ENCODE measurements at regions not wholly inside any gene's neighbourhood (a gene's known extent, or its start where the extent isn't known, plus 50 kb on each side); places are given as distances from the start of the nearest gene placed in this dataset.
"Not testable (repeated sequence)": the region's sequence is repeated elsewhere in the genome, so short reads cannot be mapped to it uniquely, and the experiment has no call there.

DNA sequence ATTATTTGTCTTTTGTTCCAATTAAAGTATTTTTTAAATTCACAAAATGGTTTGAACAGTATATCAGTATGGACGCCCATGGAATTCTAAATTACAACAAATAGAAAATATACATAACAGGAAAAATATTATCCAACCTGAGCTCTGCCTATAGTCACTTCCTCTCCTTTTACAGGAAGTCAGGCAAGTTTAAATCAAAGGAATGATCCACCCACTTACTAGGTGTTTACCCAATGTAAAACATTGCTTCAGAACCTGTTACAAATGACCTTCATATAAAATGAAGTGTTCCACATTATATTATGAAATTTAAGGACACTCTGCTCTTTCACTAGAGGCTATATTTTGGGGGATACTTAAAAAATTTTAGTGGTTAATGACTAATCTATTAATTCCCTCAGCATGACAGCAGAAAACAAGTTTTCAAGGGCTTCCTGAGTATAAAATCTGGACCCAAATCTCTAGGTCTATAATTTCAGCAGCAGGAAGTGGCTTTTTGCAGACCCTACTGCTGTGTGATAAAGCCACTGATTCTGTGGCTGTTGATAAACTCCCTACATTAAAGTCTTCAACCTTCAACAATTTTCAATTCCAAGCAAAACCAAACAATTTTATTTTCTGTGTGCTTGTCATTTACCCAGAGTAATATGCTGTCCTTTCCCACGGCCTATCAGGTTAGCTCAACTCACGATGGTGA is 722.6 kb downstream of the GATA3 start:
- no peak for DNase-seq (ENCODE audit: low spot score)

DNA sequence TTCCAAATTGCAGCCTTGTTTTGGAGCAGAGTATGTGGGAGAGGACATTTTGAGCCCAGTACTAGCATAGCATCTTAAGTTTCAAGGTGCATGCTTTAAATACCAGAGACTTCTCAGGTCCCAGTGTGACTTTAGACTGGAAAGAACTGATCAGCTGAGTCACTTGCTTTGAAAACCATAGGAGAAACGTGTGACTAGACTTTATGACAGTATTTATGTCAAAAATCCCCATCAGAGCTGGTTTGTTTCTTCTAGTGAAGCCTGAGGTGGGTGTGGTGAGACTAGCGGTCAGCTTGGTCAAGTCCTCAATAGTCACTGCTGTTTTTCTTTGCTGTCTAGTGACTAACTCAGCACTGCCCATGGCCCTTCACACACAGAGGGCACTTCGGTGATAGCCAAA is 724.2 kb downstream of the GATA3 start:
- no peak for DNase-seq (ENCODE audit: low spot score)

DNA sequence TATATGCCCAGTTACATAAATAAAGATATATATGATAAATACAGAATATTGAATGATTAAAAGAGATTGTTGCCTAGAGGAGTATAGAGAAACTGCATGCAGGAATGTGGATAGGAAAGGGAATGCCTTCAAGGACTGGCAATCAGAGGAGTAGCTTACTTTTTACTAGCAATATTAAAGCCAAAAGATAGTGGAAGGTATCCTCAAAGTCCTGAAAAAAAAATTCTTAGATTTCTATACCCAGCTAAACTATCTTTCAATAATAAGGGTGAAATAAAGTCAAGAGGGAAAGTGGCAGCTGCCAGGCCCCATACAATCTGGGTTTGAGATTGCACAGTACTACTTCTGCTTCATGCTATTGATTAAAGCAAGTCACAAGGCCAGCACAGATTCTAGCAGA is 733.2 kb downstream of the GATA3 start:
- no peak for DNase-seq (ENCODE audit: low spot score)

DNA sequence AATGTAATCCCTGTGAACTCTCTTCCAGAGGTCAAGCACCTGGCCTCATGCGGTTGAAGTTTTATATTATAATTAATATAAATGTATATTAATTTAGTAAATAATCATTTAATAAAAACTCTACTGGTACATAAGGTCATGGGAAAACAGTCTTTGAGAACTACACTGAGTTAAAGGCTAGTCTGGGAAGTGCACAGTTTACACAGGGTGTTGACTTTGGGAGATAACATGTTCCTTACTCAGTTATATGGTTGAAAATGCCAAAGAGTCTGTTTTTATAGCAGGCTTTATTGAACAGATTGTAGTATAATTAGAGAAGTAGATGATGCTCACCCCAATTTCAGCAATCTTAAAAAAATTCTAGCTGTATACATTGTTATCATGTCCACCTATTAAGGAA is 735.9 kb downstream of the GATA3 start:
- DNase-seq (ENCODE audit: low spot score): no peak

DNA sequence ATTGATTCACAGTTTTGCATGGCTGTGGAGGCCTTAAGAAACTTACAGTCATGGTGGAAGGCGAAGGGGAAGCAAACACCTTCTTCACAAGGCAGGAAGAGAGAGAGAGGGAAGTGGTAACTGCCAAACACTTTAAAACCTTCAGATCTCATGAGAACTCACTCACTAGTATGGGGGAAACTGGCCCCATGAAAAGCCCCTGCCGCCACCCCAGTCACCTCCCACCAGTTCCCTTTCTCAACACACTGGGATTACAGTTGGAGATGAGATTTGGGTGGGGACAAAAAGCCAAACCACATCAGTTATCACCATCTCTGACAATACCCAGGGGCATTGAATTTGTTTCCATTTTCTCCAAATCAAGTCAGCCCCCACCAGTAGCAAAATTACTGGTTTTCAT is 740.4 kb downstream of the GATA3 start:
- DNase-seq (ENCODE audit: low spot score): no peak

DNA sequence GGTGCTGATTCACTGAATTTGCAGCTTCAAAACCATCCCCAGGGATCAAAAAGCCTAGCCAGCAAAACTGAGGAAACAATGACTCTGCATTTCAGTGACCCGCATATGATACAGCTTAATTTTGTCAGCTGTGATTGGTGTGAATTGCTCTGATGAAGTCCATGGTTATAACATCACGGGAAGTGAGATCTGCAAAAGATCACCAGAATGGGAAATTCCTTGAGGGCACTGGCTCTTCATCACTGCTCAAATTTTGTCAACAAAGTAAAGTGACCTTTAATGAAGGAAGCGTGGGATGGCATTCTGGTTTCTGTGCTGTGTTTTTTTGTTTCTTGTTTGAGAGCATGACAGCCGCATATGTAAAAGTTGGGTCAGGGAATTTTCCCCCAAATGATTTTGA is 745.9 kb downstream of the GATA3 start:
- DNase-seq (ENCODE audit: low spot score): no peak

DNA sequence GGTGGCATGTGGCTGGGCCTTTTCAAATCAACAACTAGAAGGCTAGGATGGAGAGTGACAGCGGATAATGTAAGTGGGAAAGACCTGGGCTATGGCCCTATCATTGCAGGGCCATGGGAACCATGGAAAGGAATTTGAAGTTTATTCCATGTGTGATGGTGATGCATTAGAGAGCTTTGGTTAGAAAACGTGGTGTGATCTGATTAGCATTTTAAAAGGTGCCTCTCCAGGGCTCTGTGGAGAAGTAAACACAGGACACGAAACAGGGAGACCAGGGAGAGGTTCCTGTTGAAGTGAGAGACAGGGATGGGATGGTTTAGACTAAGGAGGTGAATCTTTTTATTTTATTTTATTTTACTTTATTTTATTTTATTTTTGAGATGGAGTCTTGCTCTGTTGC is 749.5 kb downstream of the GATA3 start:
- no peak for DNase-seq (ENCODE audit: low spot score)

DNA sequence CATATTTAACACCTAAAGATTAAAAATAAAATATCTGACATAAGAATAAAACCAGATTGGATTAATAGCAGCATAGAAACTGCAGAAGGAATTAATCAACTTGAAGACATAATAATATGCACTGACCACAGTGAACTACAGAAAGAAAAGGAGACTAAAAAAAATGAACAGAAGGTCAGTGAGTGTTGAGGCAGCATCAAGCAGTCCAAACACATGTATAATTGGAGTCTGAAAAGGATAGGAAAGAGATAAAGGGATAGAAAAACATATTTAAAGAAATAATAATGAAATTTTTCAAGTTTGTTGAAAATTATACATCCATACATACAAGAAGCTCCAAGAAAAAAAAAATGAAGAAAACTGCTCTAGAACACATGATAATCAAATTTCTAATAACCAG is 756.2 kb downstream of the GATA3 start:
- no peak for DNase-seq (ENCODE audit: low spot score)

DNA sequence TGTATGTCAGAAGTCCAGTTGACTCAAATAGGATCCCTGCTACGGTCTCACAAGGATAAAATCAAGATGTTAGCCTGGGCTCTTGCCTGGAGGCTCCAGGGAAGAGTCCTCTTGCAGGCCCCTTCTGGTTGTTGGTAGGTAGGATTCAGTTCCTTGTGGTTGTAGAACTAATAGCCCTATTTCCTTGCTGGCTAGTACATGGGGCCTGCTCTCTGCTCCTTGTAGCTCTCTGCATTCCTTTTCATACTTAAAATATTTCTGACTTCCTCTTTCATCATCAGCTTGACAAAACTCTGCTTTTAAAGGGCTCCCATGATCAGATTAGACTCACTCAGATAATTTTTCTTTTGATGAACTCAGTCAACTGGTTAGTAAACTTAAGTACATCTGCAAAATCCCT is 756.7 kb downstream of the GATA3 start:
- no peak for DNase-seq (ENCODE audit: low spot score)

DNA sequence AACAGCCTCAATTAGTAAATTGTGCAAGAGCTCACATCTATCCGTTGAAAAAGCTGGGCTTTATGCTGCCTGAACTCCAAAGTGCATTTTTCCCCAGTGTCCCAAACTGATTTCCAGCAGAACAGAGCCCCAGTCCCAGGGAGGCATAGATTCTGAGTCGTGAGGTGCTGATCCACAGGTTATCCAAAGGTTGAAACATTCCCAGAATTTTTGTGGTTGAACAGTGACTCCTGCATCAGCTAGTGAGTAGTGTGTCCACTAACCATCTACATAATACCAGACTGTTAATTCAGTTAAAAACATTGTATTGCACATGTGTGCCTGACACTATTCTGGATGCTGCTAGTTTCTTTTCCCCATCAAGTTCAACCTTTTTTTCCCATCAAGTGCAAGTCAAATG is 761.5 kb downstream of the GATA3 start:
- no peak for DNase-seq (ENCODE audit: low spot score)

DNA sequence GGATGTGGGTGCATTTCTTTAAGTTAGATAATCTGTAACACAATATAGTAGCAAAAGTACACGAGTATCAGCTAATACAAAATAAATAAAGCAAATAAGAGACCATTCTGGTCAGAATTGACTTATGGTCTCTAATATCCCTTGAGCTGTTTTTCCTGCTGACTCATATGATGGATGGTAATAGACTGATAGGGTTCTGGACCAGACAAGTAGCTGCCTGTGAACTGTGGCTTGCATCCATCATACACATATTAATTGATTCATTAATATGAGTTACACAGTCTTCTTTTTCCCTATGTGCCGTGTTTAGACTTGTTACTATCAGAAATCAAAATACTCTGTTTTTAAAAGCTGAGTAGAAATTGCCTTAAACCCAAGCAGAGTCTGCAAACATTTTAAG is 762.8 kb downstream of the GATA3 start:
- DNase-seq (ENCODE audit: low spot score): no peak

DNA sequence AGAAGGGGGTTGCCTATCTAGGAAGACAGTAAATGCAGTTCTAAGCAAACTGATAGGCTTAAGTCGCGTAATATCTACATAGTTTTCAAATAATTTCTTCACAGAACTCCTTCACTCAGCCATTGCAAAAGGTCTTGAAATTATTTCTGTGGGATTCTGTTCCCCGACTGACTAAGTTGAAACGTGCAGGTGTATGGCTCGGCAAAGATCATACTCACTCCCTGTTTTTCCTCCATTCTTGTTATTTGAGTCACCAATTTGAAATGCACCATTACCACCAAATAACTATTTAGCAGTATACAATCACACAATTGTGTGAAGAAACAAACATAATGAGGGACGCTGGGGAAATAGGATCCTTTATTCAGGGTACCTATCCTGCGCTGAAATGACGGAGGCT is 771.1 kb downstream of the GATA3 start:
- no peak for DNase-seq (ENCODE audit: low spot score)

DNA sequence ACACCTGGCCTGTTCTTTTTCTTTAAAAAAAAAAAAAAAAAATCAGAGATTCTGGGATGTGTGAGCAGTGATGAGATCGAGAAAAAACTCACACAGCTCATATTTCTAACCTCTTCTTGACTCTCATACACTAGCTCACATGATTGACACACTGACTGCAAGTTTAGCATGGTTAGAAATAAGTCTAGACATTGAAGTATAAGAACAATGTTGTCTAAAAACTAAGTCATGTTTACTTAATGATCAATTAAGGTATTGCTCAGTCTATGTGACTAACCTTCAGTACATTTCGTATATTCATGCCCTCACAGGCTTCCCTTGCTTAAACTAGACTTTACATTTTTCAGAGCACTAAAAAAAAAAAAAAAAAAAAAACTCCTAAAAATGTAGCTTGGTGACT is 775.1 kb downstream of the GATA3 start:
- no peak for DNase-seq (ENCODE audit: low spot score)

DNA sequence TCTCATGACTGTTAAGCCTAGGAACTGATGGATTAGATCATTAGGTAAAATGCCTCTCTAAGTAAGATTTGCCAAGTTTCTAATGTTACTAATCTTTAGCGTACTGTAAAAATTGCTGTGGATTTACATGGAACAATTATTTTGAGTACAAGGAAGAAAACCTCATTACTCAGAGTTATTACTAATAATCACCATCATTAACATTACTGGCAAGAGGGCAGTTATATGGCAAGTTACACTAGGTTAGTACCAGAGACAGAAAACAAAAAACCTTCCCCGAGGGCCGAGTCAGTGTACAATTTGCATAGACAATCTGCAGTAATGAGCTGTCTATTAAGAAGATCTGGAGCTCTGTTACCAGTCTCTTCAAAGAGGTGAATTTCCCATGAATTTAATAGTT is 775.6 kb downstream of the GATA3 start:
- DNase-seq (ENCODE audit: low spot score): no peak

DNA sequence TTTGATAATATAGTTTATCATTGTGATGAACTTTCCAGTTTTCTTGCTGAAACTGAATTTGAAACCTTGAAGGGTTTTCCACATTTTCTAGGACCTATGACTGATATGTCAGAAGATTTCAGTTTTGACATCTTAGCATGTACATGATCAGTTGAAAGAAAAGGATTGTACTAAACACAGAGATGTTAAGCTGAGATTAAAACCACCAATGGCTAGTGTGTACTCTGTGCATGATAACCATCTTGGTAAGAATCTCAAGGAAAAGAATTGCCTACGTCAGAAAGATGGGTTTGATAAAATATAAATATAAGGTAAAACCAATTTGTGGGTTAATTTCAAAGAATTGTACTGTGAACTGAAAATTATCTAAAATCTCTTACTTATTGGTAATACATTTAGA is 776.4 kb downstream of the GATA3 start:
- DNase-seq (ENCODE audit: low spot score): peak; percentile 6

DNA sequence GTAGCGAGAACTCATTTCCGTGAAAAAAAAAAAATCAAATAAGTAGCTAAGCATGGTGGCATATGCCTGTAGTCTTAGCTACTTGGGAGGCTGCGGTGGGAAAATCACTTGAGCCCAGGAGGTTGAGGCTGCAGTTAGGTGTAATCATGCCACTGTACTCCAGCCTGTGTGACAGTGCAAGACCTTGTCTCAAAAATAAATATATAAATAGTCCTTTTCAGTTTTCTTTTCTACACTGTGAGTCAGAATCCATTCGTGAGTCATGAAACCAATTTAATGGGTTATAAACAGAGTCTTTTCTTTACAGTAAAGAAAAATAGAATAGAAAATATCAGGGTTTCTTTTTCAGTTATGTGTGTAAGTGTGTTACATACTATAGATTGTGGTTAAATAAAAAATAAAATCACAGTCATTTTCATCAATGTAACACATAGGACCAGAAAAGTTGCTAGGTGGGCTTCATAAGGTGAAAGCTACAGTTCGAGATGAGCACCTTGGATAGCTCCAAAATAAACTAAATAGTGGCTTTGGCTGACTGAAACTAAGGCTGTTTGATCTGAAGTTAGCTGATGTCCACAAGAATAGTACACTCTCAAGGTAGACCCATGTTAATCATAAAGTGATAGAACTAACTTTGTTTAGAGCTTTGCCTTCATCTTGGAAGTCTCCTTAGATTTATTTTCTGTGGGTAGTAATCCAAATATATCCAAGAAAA is 781.1 kb downstream of the GATA3 start:
- no peak for DNase-seq (ENCODE audit: low spot score)

DNA sequence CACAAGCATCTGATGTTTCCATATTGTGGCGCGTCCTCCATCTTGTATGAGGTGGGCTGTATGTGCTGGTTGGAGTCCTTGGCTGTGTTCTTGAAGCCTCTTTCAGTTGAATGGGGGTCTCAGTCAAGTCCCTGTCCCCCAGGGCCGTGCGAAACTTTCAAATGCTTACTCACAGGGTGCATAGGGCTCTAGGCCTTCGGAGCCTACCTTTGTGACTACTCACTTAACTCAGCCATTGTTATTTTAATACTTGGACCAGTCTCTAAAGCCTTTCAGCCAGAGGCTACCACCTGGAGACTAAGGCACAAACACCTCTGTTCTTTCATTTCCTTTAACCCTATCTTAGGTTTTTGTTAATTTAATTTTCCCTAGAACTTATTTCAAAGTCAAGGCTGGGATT is 785.9 kb downstream of the GATA3 start:
- no peak for DNase-seq (ENCODE audit: low spot score)

DNA sequence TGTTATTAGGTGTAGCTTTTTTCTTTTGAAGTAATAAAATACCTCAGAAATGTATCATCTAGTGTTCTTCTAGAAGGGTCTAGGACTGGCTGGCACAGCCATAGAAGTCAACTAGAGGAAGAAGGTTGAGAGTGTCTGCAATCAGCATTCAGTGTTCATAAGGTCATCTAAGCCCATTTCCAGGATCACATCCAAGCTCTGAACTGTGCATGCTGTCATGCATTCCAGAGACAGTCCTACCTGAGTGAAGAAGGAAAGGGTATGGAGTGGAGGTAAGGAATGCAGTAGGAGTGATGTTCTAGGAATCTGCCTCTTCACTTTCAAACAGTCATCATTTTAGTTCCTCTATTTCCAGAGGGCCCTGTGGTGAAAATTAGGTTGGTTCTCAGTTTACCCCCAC is 789.7 kb downstream of the GATA3 start:
- no peak for DNase-seq (ENCODE audit: low spot score)

DNA sequence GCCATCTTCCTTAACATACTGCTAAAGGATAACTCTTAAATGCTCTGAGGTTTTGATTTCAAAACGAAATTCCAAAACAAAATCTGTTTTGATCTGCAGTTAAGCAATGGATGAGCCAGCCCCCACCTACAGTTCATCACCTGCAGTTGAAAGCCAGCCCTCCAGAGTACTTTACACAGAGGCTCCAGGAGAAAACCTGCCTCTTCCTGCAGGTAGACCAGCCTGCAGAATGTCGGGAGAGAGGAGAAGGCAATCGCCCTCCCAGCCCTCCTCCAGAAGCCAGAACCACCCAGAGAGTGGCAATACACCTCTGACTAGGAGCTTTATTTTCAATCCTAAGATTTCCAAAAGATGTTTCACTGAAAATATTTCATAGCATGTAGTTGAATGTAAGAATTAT is 798.1 kb downstream of the GATA3 start:
- DNase-seq (ENCODE audit: low spot score): no peak

DNA sequence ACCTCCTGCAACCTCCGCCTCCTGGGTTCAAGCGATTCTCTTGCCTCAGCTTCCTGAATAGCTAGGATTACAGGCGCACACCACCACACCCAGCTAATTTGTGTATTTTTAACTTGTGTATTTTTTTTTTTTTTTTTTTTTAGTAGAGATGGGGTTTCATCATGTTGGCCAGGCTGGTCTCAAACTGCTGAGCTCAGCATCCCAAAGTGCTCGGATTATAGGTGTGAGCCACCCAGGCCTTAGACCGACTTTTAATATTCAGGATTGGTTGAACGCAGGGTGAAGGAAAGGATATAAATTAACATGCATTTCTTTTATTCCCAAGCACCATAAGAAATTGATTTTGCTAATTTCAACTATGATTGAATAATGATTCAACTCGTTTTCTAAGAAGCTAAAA is 798.6 kb downstream of the GATA3 start:
- no peak for DNase-seq (ENCODE audit: low spot score)

DNA sequence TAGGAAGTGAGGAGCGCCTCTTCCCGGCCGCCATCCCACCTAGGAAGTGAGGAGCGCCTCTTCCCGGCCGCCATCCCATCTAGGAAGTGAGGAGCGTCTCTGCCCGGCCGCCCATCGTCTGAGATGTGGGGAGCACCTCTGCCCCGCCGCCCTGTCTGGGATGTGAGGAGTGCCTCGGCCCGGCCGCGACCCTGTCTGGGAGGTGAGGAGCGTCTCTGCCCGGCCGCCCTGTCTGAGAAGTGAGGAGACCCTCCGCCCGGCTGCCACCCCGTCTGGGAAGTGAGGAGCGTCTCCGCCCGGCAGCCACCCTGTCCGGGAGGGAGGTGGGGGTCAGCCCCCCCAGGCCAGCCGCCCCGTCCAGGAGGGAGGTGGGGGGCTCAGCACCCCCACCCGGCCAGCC is 814.4 kb downstream of the GATA3 start:
- not testable (repeated sequence) for DNase-seq (ENCODE audit: low spot score)

DNA sequence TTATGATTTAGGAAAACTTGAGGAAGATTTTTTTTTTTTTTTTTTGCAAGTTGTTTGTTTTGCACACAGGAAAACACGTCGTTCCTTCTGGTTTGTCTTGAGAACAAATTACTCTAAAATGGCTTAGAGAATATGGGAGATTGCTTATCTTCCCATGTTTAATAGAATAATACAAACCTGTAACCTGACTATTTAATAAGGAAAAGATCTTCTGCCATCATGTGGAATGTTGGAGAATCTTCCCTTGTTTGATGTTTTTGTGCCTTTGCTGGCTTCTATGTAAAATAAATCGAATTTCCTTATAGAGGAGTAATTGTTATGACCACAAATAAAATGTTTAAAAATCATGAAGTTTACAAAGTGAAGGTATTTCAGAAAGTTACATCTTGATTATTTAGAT is 818.8 kb downstream of the GATA3 start:
- no peak for DNase-seq (ENCODE audit: low spot score)

DNA sequence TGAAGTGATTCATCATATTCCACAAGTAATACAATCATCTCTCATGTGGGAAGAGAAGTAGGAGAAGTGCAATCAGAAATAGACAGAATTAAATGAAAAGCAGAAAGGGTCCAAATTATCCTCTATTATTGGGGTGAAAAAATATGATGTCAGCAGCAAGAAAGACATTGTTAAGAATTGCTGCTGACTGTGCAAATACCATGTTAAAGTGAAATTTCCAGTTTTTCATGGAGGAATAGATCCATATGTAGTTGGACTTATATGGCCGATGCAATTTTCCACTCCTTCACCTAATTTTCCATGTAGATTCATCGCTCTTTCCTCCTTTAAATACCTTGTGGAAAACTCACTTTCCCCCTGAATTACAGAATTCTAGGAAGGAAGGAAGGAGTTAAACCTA is 819.8 kb downstream of the GATA3 start:
- no peak for DNase-seq (ENCODE audit: low spot score)

DNA sequence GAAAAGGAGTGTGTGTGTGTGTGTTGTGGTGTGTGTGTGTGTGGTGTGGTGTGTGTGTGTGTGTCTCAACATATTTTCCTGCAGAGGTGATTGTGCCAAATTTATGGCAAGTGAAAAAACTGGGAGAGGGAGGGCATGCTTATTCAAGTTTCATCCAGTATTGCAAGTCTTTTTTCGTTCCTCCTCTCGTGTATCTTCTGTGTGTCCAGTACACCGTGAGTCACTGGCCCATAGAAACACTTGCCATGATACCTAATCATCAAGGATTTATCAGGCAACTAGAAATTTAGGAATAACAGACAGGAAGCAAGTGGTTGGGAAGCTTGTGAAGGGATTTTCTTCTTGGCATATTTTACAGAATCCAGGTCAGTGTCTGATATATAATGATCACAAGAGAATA is 820.5 kb downstream of the GATA3 start:
- DNase-seq (ENCODE audit: low spot score): no peak

Measured in activated CD4-positive, alpha-beta T cell treated with anti-CD3 and anti-CD28 coated beads, Interleukin-2, Interleukin-4, amounts not matched to agents 100 ng/mL and 50 ng/mL, durations not matched to agents 16 hours and 8 hours (primary cell).